ENCODE measurements at regions not wholly inside any gene's neighbourhood (a gene's known extent, or its start where the extent isn't known, plus 50 kb on each side); places are given as distances from the start of the nearest gene placed in this dataset.

- TF ChIP-seq CTCF (IDR thresholded peaks at IDR 0.05; ENCODE audit: low read length) (no peak), EZH2 (optimal IDR thresholded peaks at IDR 0.05; ENCODE audit: low read depth, low read length) (no peak)
Measured at GRCh38 chr17:49915260-49915659, 53.7 kb upstream of the DLX4 start.

All from MM.1S (cell line).